OCI-LY1 (cell line): ENCODE measurements at regions not wholly inside any gene's neighbourhood (a gene's known extent, or its start where the extent isn't known, plus 50 kb on each side); places are given as distances from the start of the nearest gene placed in this dataset.

Source experiments
- H2AFZ ChIP-seq: fragments of 200-600 bp; sonication (generic), shearing (Covaris generic); 2 replicates; pipeline ENCODE4 v1.6.0; 2014; ENCODE audit warnings: antibody characterized with exemption, mild to moderate bottlenecking, low read length
- H3F3A ChIP-seq: fragments of 200-600 bp; sonication (generic), shearing (Covaris generic); 2 replicates; pipeline ENCODE4 v1.6.0; 2014; ENCODE audit warnings: mild to moderate bottlenecking, antibody characterized with exemption, low read length, moderate library complexity; ENCODE audit not compliant: insufficient read depth
- H3K27ac ChIP-seq: fragments of 200-600 bp; sonication (generic); 2 replicates; pipeline ENCODE4 v1.5.1; 2014; ENCODE audit warnings: low read length, mixed run types, mild to moderate bottlenecking, low read depth; ENCODE audit not compliant: poor library complexity, severe bottlenecking
- H3K27me3 ChIP-seq: fragments of 200-600 bp; sonication (generic); 2 replicates; pipeline ENCODE4 v1.6.0; 2014; ENCODE audit warnings: antibody characterized with exemption, mild to moderate bottlenecking, low read length, moderate library complexity; ENCODE audit not compliant: insufficient read depth
- H3K36me3 ChIP-seq: fragments of 200-600 bp; sonication (generic); 2 replicates; pipeline ENCODE4 v1.6.1; 2014; ENCODE audit warnings: mild to moderate bottlenecking, antibody characterized with exemption, low read length, moderate library complexity, mixed read lengths; ENCODE audit not compliant: insufficient read depth
- H3K4me1 ChIP-seq: fragments of 200-600 bp; sonication (generic); 2 replicates; pipeline ENCODE4 v1.5.1; 2014; ENCODE audit warnings: mild to moderate bottlenecking, low read length, moderate library complexity; ENCODE audit not compliant: insufficient read depth, severe bottlenecking
- H3K4me2 ChIP-seq: fragments of 200-600 bp; sonication (generic), shearing (Covaris generic); 2 replicates; pipeline ENCODE4 v1.6.1; 2014; ENCODE audit warnings: low read length
- H3K4me3 ChIP-seq: fragments of 200-600 bp; sonication (generic); 2 replicates; pipeline ENCODE4 v1.5.1; 2014; ENCODE audit warnings: low read length, low read depth, mild to moderate bottlenecking, mixed read lengths; ENCODE audit not compliant: poor library complexity, severe bottlenecking
- H3K79me2 ChIP-seq: fragments of 200-600 bp; shearing (Covaris generic); 2 replicates; pipeline ENCODE4 v1.6.1; 2016; ENCODE audit warnings: mixed run types, low read length, mixed read lengths; ENCODE audit not compliant: insufficient read depth
- H3K9ac ChIP-seq: fragments of 200-600 bp; sonication (generic), shearing (Covaris generic); 2 replicates; pipeline ENCODE4 v1.6.1; 2014; ENCODE audit warnings: mild to moderate bottlenecking, low read length, mixed read lengths
- H3K9me2 ChIP-seq: fragments of 200-600 bp; sonication (generic), shearing (Covaris generic); 2 replicates; pipeline ENCODE4 v1.6.1; 2014; ENCODE audit warnings: low read depth, mild to moderate bottlenecking, low read length, mixed read lengths
- H3K9me3 ChIP-seq: fragments of 200-600 bp; shearing (Covaris generic); 2 replicates; pipeline ENCODE4 v1.6.1; 2014; ENCODE audit warnings: low read length, mixed read lengths
- H4K20me1 ChIP-seq: fragments of 200-600 bp; sonication (generic), shearing (Covaris generic); 2 replicates; pipeline ENCODE4 v1.6.0; 2016; ENCODE audit warnings: mild to moderate bottlenecking, low read length; ENCODE audit not compliant: insufficient read depth
- EZH2 ChIP-seq: fragments of 200-600 bp; sonication (generic), shearing (Covaris generic); IDR thresholded peaks from 2 replicates; pipeline ENCODE4 v1.8.0; 2017; ENCODE audit warnings: borderline replicate concordance, mixed run types, mild to moderate bottlenecking, antibody characterized with exemption, low read length, moderate library complexity, mixed read lengths
- TF ChIP-seq, protein P1 (sequence below): fragments of 200-600 bp; sonication (generic), shearing (Covaris generic); IDR thresholded peaks from 2 replicates; pipeline ENCODE4 v1.5.1; 2017; ENCODE audit warnings: mild to moderate bottlenecking, antibody characterized with exemption, low read length, moderate library complexity, mixed read lengths

DNA sequence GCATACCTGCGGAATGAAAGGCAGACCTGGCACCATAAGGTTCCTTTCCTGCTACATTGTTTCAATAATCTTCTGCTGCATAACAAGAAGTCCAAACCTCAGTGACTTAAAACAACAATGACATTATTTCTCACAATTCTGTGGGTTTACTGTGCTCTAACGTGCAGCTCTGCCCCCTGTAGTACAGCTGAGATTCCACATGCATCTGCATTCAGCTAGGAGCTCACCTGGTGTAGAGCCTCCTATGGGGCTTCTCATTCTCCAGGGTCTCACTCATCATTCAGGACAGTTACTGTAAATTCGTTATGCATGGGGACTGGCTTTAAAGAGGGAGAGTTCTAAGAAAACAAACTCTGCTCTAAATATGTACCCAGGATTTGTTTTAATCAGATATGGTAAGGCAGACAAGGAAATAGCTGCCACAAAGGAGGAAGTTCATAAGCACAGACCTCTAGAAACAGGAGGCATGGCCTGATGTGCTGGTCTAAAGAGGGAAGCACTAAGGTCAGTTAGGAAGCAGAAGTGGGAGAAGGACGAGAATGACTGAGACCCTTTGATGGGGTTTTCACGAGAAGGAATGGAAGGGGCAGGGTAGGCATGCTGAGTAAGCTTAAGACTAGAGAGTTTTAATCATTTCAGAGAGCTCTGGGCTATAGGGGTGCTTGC lies 347.0 kb downstream of the NEK10 start:
- H3K79me2 ChIP-seq, result no peaks in the 10 kb centered on the region
- no peaks in the 10 kb centered on the region for H3K9me2 ChIP-seq
- H3K4me1 ChIP-seq, result no peaks in the 10 kb centered on the region
- no peak overlapping the region for H3K4me2 ChIP-seq
- H3F3A ChIP-seq, result no peaks in the 10 kb centered on the region
- H3K27me3 ChIP-seq, result no peaks in the 10 kb centered on the region
- no peak for TF ChIP-seq EZH2
- TF ChIP-seq, protein P1, sequence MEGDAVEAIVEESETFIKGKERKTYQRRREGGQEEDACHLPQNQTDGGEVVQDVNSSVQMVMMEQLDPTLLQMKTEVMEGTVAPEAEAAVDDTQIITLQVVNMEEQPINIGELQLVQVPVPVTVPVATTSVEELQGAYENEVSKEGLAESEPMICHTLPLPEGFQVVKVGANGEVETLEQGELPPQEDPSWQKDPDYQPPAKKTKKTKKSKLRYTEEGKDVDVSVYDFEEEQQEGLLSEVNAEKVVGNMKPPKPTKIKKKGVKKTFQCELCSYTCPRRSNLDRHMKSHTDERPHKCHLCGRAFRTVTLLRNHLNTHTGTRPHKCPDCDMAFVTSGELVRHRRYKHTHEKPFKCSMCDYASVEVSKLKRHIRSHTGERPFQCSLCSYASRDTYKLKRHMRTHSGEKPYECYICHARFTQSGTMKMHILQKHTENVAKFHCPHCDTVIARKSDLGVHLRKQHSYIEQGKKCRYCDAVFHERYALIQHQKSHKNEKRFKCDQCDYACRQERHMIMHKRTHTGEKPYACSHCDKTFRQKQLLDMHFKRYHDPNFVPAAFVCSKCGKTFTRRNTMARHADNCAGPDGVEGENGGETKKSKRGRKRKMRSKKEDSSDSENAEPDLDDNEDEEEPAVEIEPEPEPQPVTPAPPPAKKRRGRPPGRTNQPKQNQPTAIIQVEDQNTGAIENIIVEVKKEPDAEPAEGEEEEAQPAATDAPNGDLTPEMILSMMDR, result peak; percentile 23; the same call in 1 of the 2 replicates
- H4K20me1 ChIP-seq, result no peaks in the 10 kb centered on the region
- no peak overlapping the region for H3K27ac ChIP-seq
- no peak overlapping the region for H3K4me3 ChIP-seq
- no peaks in the 10 kb centered on the region for H3K9me3 ChIP-seq
- no peak overlapping the region for H3K9ac ChIP-seq
- no peaks in the 10 kb centered on the region for H3K36me3 ChIP-seq
- no peak overlapping the region for H2AFZ ChIP-seq

DNA sequence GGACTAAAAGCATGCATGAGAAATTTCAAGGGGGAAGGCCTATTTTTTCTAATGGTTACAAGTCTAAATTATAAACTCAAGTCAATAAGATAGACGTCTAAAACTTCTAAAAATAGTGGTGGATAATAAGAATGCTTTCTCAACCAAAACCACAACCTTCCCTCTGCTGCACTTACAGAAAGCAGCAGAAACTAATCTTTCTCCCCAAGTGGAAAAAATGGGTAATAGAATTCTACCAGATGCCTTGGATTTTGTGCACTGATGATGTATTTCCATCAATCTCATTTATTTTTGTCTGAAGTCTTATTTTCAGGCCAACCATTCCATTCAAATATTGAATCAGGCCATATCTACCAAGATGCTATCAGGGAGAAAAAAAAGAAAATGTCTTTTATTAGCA lies 344.7 kb downstream of the NEK10 start:
- H3K79me2 ChIP-seq, result no peaks in the 10 kb centered on the region
- H3F3A ChIP-seq, result no peaks in the 10 kb centered on the region
- H3K4me1 ChIP-seq, result no peaks in the 10 kb centered on the region
- TF ChIP-seq EZH2, result no peak
- TF ChIP-seq, protein P1, result no peak
- H2AFZ ChIP-seq, result no peak overlapping the region
- no peaks in the 10 kb centered on the region for H3K9me2 ChIP-seq
- H3K27me3 ChIP-seq, result no peaks in the 10 kb centered on the region
- H3K9me3 ChIP-seq, result no peaks in the 10 kb centered on the region
- H3K4me2 ChIP-seq, result no peak overlapping the region
- no peak overlapping the region for H3K4me3 ChIP-seq
- H3K9ac ChIP-seq, result no peak overlapping the region
- no peak overlapping the region for H3K27ac ChIP-seq
- H4K20me1 ChIP-seq, result no peaks in the 10 kb centered on the region
- H3K36me3 ChIP-seq, result no peaks in the 10 kb centered on the region

DNA sequence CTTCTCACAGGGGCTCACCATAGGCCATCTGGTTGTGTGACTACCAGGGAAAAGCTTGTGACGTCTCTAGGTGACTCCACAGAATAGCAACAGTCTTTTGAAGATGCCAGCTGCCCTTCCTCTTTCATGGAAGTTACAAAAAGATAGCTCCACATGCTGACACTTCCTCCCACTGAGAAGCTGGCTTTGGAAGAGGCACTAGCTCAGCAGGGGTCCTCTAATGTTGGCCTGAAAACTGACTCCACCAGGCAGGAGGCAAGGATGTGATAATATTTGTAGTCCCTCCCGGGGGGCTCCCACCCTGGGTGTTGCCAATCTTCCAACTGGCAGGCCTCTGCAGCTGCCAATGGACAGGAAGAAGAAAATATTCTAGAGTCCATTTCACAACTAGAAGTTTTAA lies 343.5 kb downstream of the NEK10 start:
- H3K36me3 ChIP-seq, result no peaks in the 10 kb centered on the region
- H3K9me2 ChIP-seq, result no peaks in the 10 kb centered on the region
- H3K9me3 ChIP-seq, result no peaks in the 10 kb centered on the region
- H3K9ac ChIP-seq, result no peak overlapping the region
- no peak overlapping the region for H3K4me3 ChIP-seq
- no peaks in the 10 kb centered on the region for H3K79me2 ChIP-seq
- H3K27ac ChIP-seq, result no peak overlapping the region
- no peaks in the 10 kb centered on the region for H3K27me3 ChIP-seq
- H3K4me2 ChIP-seq, result no peak overlapping the region
- H2AFZ ChIP-seq, result no peak overlapping the region
- no peaks in the 10 kb centered on the region for H4K20me1 ChIP-seq
- no peaks in the 10 kb centered on the region for H3K4me1 ChIP-seq
- no peaks in the 10 kb centered on the region for H3F3A ChIP-seq
- no peak for TF ChIP-seq EZH2
- TF ChIP-seq, protein P1, result no peak
